Colonic mucosa (tissue), 4 donors: ENCODE measurements at regions not wholly inside any gene's neighbourhood (a gene's known extent, or its start where the extent isn't known, plus 50 kb on each side); places are given as distances from the start of the nearest gene placed in this dataset.

Experiments
- DNase-seq: peaks from one replicate; pipeline ENCODE4 v3.0.0-alpha.2; 2020
- H3K27ac ChIP-seq: fragments of 200-600 bp; one replicate; pipeline ENCODE4 v1.8.0; 2021
- H3K27me3 ChIP-seq: fragments of 200-600 bp; one replicate; pipeline ENCODE4 v1.8.0; 2021
- H3K36me3 ChIP-seq: fragments of 200-600 bp; one replicate; pipeline ENCODE4 v1.8.0; 2021
- H3K4me1 ChIP-seq: fragments of 200-600 bp; one replicate; pipeline ENCODE4 v1.8.0; 2021; ENCODE audit warnings: mild to moderate bottlenecking
- H3K4me3 ChIP-seq: fragments of 200-600 bp; one replicate; pipeline ENCODE4 v1.8.0; 2021
- H3K9ac ChIP-seq, 2 donors: one replicate each; pipeline ENCODE4 v1.7.0; 2013; ENCODE audit warnings: control low read depth in 2 of 2, low read depth in 2 of 2, low read length in 2 of 2
- H3K9me3 ChIP-seq: fragments of 200-600 bp; one replicate; pipeline ENCODE4 v1.8.0; 2021
- intact Hi-C: fragments of 100-400 bp; cut with DNase I; formaldehyde crosslinking; loops from one replicate; pipeline ENCODE4 v1.14.1; 2022
- TF ChIP-seq, protein P1 (sequence below): fragments of 200-600 bp; IDR thresholded peaks from one replicate; pipeline ENCODE4 v1.8.0; 2022; ENCODE audit warnings: antibody characterized with exemption, mild to moderate bottlenecking
- donor health status: healthy.
- donor health status: DM: no; HTN: no; CAD: no.
- donor health status: DM: no; HTN: no; CAD: no.

DNA sequence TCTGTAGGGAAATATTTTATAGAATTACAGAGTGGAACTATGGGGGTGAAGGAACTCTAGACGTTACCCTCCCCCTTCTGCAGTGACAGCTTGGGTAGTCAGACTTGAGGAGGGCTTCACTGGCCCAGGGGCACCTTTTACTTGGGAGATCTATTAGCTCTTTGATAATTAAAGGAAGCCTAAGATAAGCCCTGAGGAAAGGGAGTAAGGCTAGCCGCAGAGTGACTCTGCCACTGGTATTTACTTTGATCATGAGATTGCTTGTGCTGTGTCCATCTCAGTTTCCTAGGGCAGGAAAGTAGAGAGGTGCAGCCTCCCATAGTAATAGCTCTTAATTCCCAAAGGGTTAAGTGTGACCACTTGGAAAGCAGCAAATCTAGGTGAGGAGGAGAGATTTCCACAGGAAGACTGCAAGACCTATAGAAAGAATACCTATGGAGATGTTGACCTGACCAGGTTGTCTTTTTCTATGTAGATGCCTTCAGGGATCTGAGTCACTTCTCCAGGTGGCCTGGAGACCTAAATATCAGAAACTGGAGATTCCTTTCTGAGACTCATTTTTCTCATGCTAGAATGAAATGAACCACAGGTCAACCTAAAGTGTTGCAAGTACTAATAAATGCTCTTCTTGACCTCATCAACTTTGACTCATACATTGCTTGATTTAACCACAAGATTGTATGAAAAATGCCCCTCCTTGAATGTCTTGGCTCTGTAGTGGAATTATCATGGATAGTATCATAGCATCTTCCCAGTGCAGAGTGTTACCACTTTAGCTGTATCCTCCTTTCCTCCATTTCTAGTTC lies 447.3 kb upstream of the GHITM start:
- TF ChIP-seq, protein P1, sequence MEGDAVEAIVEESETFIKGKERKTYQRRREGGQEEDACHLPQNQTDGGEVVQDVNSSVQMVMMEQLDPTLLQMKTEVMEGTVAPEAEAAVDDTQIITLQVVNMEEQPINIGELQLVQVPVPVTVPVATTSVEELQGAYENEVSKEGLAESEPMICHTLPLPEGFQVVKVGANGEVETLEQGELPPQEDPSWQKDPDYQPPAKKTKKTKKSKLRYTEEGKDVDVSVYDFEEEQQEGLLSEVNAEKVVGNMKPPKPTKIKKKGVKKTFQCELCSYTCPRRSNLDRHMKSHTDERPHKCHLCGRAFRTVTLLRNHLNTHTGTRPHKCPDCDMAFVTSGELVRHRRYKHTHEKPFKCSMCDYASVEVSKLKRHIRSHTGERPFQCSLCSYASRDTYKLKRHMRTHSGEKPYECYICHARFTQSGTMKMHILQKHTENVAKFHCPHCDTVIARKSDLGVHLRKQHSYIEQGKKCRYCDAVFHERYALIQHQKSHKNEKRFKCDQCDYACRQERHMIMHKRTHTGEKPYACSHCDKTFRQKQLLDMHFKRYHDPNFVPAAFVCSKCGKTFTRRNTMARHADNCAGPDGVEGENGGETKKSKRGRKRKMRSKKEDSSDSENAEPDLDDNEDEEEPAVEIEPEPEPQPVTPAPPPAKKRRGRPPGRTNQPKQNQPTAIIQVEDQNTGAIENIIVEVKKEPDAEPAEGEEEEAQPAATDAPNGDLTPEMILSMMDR, result no peak
- no peaks in the 10 kb centered on the region for H3K9me3 ChIP-seq
- no peaks in the 10 kb centered on the region for H3K36me3 ChIP-seq
- no peak overlapping the region for H3K4me3 ChIP-seq
- no peak overlapping the region for H3K9ac ChIP-seq
- no peak overlapping the region for H3K27ac ChIP-seq
- no peak for DNase-seq
- no peaks in the 10 kb centered on the region for H3K27me3 ChIP-seq
- H3K4me1 ChIP-seq, result no peaks in the 10 kb centered on the region
- intact Hi-C loops, result no loop called here

DNA sequence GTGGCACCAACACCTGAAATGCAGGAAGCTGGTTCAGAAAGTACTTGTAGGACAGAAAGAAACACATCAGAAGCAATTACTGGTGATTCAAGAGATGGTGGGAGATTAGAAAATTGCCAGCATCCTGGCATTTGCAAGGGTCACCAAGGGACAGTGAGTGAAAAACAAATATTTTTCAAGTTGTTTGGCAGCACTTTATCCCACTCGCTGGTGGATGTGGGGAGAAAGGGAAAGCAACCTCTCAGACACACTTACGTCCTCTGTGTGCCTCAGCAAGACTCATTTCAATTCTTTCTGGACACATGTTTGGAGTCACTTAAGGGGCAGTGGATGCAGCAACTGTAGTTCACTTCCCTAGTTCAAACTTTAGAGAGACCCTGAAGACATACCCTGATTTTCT lies 440.4 kb upstream of the GHITM start:
- TF ChIP-seq, protein P1, result no peak
- intact Hi-C loops, result no loop called here
- H3K9me3 ChIP-seq, result no peaks in the 10 kb centered on the region
- no peak overlapping the region for H3K27ac ChIP-seq
- DNase-seq, result no peak
- H3K27me3 ChIP-seq, result no peaks in the 10 kb centered on the region
- no peaks in the 10 kb centered on the region for H3K36me3 ChIP-seq
- no peak overlapping the region for H3K4me3 ChIP-seq
- no peaks in the 10 kb centered on the region for H3K4me1 ChIP-seq
- no peak overlapping the region for H3K9ac ChIP-seq

DNA sequence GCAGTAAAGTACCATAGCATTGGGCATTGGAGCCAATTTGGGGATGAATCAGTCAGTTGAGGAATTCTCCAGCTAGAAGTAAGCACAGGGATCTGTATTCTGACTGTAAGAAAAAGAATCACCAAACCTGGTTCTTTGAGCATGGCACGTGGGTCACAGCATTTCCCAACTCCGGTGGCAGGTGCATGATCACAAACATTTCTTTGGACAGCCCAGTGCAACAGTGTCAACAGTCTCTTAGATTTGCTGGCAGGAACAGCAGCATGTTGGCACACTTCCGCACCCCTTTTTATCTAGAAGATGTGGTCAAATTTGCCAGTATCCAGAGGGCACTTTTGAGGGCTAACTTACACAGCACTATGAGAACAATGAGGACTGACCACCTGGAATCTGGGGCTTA lies 437.5 kb upstream of the GHITM start:
- intact Hi-C loops, result no loop called here
- H3K27me3 ChIP-seq, result no peaks in the 10 kb centered on the region

DNA sequence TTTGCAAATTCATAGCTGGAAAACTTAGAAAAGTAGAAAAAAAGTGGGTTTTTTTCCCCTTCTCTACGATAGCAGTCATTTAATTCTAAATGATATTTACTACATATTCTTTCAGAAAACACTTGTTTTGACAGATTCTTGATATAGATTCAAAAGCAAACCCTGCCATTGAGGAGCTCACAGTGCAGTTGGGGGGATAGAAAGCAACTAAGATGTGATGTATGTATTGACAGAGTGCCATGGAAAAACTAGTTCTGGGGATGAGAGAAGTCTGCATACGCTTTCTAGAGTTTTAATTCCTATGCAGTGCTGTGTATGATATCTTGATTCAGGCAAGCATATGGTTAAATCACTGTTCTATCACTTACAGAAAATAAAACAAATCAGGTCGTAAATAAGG lies 436.6 kb upstream of the GHITM start:
- Histone ChIP-seq H3K4me3 (no peak overlapping the region), H3K36me3 (no peaks in the 10 kb centered on the region), H3K9me3 (no peaks in the 10 kb centered on the region), H3K27ac (no peak overlapping the region), H3K4me1 (no peaks in the 10 kb centered on the region), H3K27me3 (no peaks in the 10 kb centered on the region), H3K9ac (no peak overlapping the region)
- TF ChIP-seq, protein P1, result no peak
- no peak for DNase-seq
- intact Hi-C loops, result no loop called here

More for the DNA sequence above, 437.5 kb upstream of the GHITM start:
- Histone ChIP-seq H3K36me3 (no peaks in the 10 kb centered on the region), H3K9me3 (no peaks in the 10 kb centered on the region), H3K9ac (no peak overlapping the region), H3K4me3 (no peak overlapping the region), H3K4me1 (no peaks in the 10 kb centered on the region), H3K27ac (no peak overlapping the region)
- TF ChIP-seq, protein P1, result no peak
- DNase-seq, result no peak

DNA sequence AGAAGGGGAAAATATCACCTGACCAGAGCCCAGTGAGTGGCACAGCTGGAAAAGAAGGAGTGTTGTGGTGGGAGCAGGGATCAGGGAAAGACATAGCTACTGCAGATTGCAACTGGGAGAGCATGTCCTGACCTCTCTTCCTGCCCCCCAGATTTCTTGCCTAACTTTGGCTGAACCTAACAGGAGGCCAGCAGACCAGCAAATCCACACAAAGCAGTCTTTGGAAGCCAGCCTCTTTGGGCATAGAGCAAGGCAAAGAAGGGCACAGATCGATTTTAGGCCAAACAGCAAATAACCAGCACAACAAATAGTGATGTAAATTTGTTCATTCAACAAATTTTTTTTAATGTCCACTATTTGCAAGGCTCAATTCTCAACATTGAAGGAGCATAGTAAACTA lies 433.2 kb upstream of the GHITM start:
- Histone ChIP-seq H3K9me3 (no peaks in the 10 kb centered on the region), H3K9ac (no peak overlapping the region), H3K4me1 (no peaks in the 10 kb centered on the region), H3K4me3 (no peak overlapping the region), H3K36me3 (no peaks in the 10 kb centered on the region), H3K27ac (no peak overlapping the region), H3K27me3 (no peaks in the 10 kb centered on the region)
- intact Hi-C loops, result no loop called here
- TF ChIP-seq, protein P1, result no peak
- DNase-seq, result no peak
